Spleen (tissue), 11 donors: ENCODE measurements at regions not wholly inside any gene's neighbourhood (a gene's known extent, or its start where the extent isn't known, plus 50 kb on each side); places are given as distances from the start of the nearest gene placed in this dataset.
"Not testable (repeated sequence)": the region's sequence is repeated elsewhere in the genome, so short reads cannot be mapped to it uniquely, and the experiment has no call there.

Experiments used
- DNase-seq: peaks from one replicate; pipeline ENCODE4 v3.0.0-alpha.2; 2020
- H3K27ac ChIP-seq, 8 donors: fragments of 200-600 bp; sonication (generic) in 7 of 8; 1 replicate in 4 of 8; 2 replicates in 4 of 8; pipeline versions ENCODE4 v1.5.0 to v1.8.0; 2016 to 2021; ENCODE audit warnings: inconsistent platforms in 4 of 8, mild to moderate bottlenecking in 4 of 8, moderate library complexity in 1 of 8
- H3K27me3 ChIP-seq, 7 donors: fragments of 200-600 bp; sonication (generic) in 6 of 7; replicated peaks in 1 of 7; 1 replicate in 4 of 7; 2 replicates in 3 of 7; pipeline versions ENCODE4 v1.5.0 to v1.8.0; 2016 to 2021; ENCODE audit warnings: inconsistent platforms in 3 of 7, mild to moderate bottlenecking in 1 of 7
- H3K36me3 ChIP-seq, 6 donors: fragments of 200-600 bp; sonication (generic) in 5 of 6; 1 replicate in 4 of 6; 2 replicates in 2 of 6; pipeline versions ENCODE4 v1.5.0 to v1.8.0; 2016 to 2021; ENCODE audit warnings: inconsistent platforms in 2 of 6
- H3K4me1 ChIP-seq, 6 donors: fragments of 200-600 bp; sonication (generic) in 5 of 6; 1 replicate in 3 of 6; 2 replicates in 3 of 6; pipeline versions ENCODE4 v1.5.0 to v1.8.0; 2016 to 2021; ENCODE audit warnings: inconsistent platforms in 3 of 6
- H3K4me3 ChIP-seq, 8 donors: fragments of 200-600 bp; sonication (generic) in 7 of 8; 1 replicate in 4 of 8; 2 replicates in 4 of 8; pipeline versions ENCODE4 v1.5.0 to v1.8.0; 2016 to 2021; ENCODE audit warnings: inconsistent platforms in 4 of 8, mild to moderate bottlenecking in 4 of 8, moderate library complexity in 2 of 8
- H3K9me3 ChIP-seq, 8 donors: fragments of 200-600 bp; sonication (generic) in 7 of 8; 1 replicate in 4 of 8; 2 replicates in 4 of 8; pipeline versions ENCODE4 v1.5.0 to v1.8.0; 2016 to 2021; ENCODE audit warnings: inconsistent platforms in 4 of 8
- CTCF ChIP-seq, 11 experiments: fragments of 200-600 bp in 7 of 11; fragments of 450-650 bp in 4 of 11; sonication (generic) in 4 of 11; IDR thresholded peaks in 8 of 11; conservative IDR thresholded peaks in 3 of 11; 1 replicate in 7 of 11; 2 replicates in 4 of 11; pipeline versions ENCODE4 v1.4.0 to v1.8.0; 2016 to 2021; ENCODE audit warnings: antibody characterized with exemption in 11 of 11, inconsistent platforms in 4 of 11, mild to moderate bottlenecking in 1 of 11
- POLR2A ChIP-seq, 3 donors: fragments of 450-650 bp; IDR thresholded peaks; one replicate each; pipeline ENCODE4 v1.5.1; 2017; ENCODE audit warnings: antibody characterized with exemption in 3 of 3, mild to moderate bottlenecking in 1 of 3
- POLR2AphosphoS5 ChIP-seq, 3 donors: sonication (generic); formaldehyde crosslinking; IDR thresholded peaks; one replicate each; pipeline ENCODE4 v1.5.1; 2017; ENCODE audit warnings: antibody characterized with exemption in 3 of 3
- WGBS, 5 donors: extraction: QIAGEN DNeasy Blood & Tissue Kit in 3 of 5; methylation state at CpG; one replicate each; pipeline versions ENCODE4 v1.1.5 to v1.1.7; 2013 to 2018; 5-methylcytosine and 5-hydroxymethylcytosine counted together
- intact Hi-C: fragments of 100-400 bp; cut with DNase I; formaldehyde crosslinking; loops from one replicate; pipeline ENCODE4 v1.15.0; 2023; ENCODE audit warnings: low total_unique reads
- donor health status: healthy with polysubstance abuse.
- donor health status: DM: no; HTN: no; CAD: no; lungs with moderate emphysema.
- donor health status: DM: no; HTN: no; CAD: no.
- donor health status: Bipolar disorder and iron deficiency.
- donor health status: healthy.
- donor health status: DM: no; HTN: no; CAD: no.
- donor health status: DM: yes; HTN: yes; CAD: no.

GRCh38 chr5:3091040-3091774 lies 339.7 kb upstream of the IRX2 start:
- 31 to 36% (median 34%) methylated on average over 11 of the region's 11 CpGs for WGBS, 5 donors
- Histone ChIP-seq H3K4me3 (no peak overlapping the region), H3K27me3 (peaks cover 0 to 5% (median 0%) of the 10 kb centered on the region in 7 donors), H3K4me1 (no peaks in the 10 kb centered on the region), H3K36me3 (no peaks in the 10 kb centered on the region), H3K9me3 (peaks cover 0 to 5% (median 0%) of the 10 kb centered on the region in 8 donors), H3K27ac (no peak overlapping the region)
- intact Hi-C loops: no loop called here
- TF ChIP-seq POLR2A (IDR thresholded peaks at IDR 0.05) (no peak), POLR2AphosphoS5 (IDR thresholded peaks at IDR 0.05) (no peak)
- DNase-seq: no peak

- H3K9me3 ChIP-seq, H3K4me1 ChIP-seq, H3K27me3 ChIP-seq, DNase-seq, H3K4me3 ChIP-seq, H3K27ac ChIP-seq, H3K36me3 ChIP-seq, intact Hi-C loops: not testable (repeated sequence)
- 77 to 92% (median 82%) methylated on average over 5 to 6 of the region's 6 CpGs for WGBS, 5 donors
Observed at GRCh38 chr5:3090305-3090704, 338.8 kb upstream of the IRX2 start.

- Histone ChIP-seq H3K4me3 (no peak overlapping the region), H3K27me3 (no peaks in the 10 kb centered on the region), H3K4me1 (no peaks in the 10 kb centered on the region), H3K27ac (no peak overlapping the region), H3K36me3 (no peaks in the 10 kb centered on the region), H3K9me3 (peaks cover 0 to 43% (median 16%) of the 10 kb centered on the region in 8 donors)
- TF ChIP-seq CTCF (IDR thresholded peaks at IDR 0.05 in 8 of 11, conservative IDR thresholded peaks at IDR 0.05 in 3 of 11) (no peak), POLR2A (IDR thresholded peaks at IDR 0.05) (no peak), POLR2AphosphoS5 (IDR thresholded peaks at IDR 0.05) (no peak)
- DNase-seq: no peak
- WGBS, 5 donors: 81 to 85% (median 82%) methylated on average over 5 to 9 of the region's 9 CpGs
- intact Hi-C loops: no loop called here
Observed at GRCh38 chr5:3080366-3080765, 328.9 kb upstream of the IRX2 start.

- Histone ChIP-seq H3K4me1 (no peaks in the 10 kb centered on the region), H3K9me3 (peaks cover 0 to 69% (median 33%) of the 10 kb centered on the region in 8 donors), H3K36me3 (no peaks in the 10 kb centered on the region), H3K27me3 (no peaks in the 10 kb centered on the region), H3K4me3 (no peak overlapping the region), H3K27ac (no peak overlapping the region)
- 56 to 63% (median 59%) methylated on average over 10 of the region's 10 CpGs for WGBS, 5 donors
- intact Hi-C loops: no loop called here
- TF ChIP-seq POLR2AphosphoS5 (IDR thresholded peaks at IDR 0.05): no peak
- no peak for TF ChIP-seq POLR2A (IDR thresholded peaks at IDR 0.05)
- TF ChIP-seq CTCF (IDR thresholded peaks at IDR 0.05 in 8 of 11, conservative IDR thresholded peaks at IDR 0.05 in 3 of 11): no peak
- DNase-seq: no peak
Observed at GRCh38 chr5:3077684-3078083, 326.2 kb upstream of the IRX2 start.

GRCh38 chr5:3075309-3075708 lies 323.8 kb upstream of the IRX2 start:
- no peak for DNase-seq
- intact Hi-C loops: no loop called here
- no peak overlapping the region for H3K4me3 ChIP-seq
- no peaks in the 10 kb centered on the region for H3K27me3 ChIP-seq
- H3K27ac ChIP-seq: no peak overlapping the region
- peaks cover 0 to 87% (median 53%) of the 10 kb centered on the region in 8 donors for H3K9me3 ChIP-seq
- no peaks in the 10 kb centered on the region for H3K4me1 ChIP-seq
- H3K36me3 ChIP-seq: no peaks in the 10 kb centered on the region
- TF ChIP-seq POLR2AphosphoS5 (IDR thresholded peaks at IDR 0.05) (no peak), CTCF (IDR thresholded peaks at IDR 0.05 in 8 of 11, conservative IDR thresholded peaks at IDR 0.05 in 3 of 11) (no peak), POLR2A (IDR thresholded peaks at IDR 0.05) (no peak)
- WGBS, 5 donors: 45 to 75% (median 50%) methylated on average over 2 of the region's 2 CpGs
